CD8-positive, alpha-beta memory T cell (primary cell): ENCODE measurements at regions not wholly inside any gene's neighbourhood (a gene's known extent, or its start where the extent isn't known, plus 50 kb on each side); places are given as distances from the start of the nearest gene placed in this dataset.

ENCODE experiments used
- CTCF ChIA-PET: fragments of 350-600 bp; sonication (Branson Sonifier 250); formaldehyde crosslinking; loops from one replicate; lab custom pipeline; 2021; ENCODE audit warnings: antibody characterized with exemption; lab: Charles Lee
- POLR2A ChIA-PET: fragments of 350-600 bp; sonication (Branson Sonifier 250); formaldehyde crosslinking; loops from one replicate; lab custom pipeline; 2021; ENCODE audit warnings: antibody characterized with exemption; lab: Charles Lee
- DNase-seq, 5 donors: peaks; one replicate each; pipeline versions ENCODE4 v3.0.0 to v3.0.0-alpha.2; 2020 to 2022; ENCODE audit warnings: mixed read lengths in 1 of 5
- H3K27ac ChIP-seq: one replicate; pipeline ENCODE4 v1.7.0; 2013; ENCODE audit warnings: low read depth, mild to moderate bottlenecking, low read length, moderate library complexity
- H3K27me3 ChIP-seq: 2 replicates; pipeline ENCODE4 v1.7.0; 2013; ENCODE audit warnings: low read length, mild to moderate bottlenecking; ENCODE audit not compliant: insufficient read depth, poor library complexity, severe bottlenecking
- H3K36me3 ChIP-seq: 2 replicates; pipeline ENCODE4 v1.7.0; 2013; ENCODE audit warnings: mild to moderate bottlenecking, low read length, moderate library complexity; ENCODE audit not compliant: insufficient read depth
- H3K4me1 ChIP-seq: 2 replicates; pipeline ENCODE4 v1.7.0; 2013; ENCODE audit warnings: mild to moderate bottlenecking, low read length, moderate library complexity; ENCODE audit not compliant: insufficient read depth
- H3K4me3 ChIP-seq: 2 replicates; pipeline ENCODE4 v1.7.0; 2013; ENCODE audit warnings: mild to moderate bottlenecking, low read length
- H3K9me3 ChIP-seq: 2 replicates; pipeline ENCODE4 v1.7.0; 2013; ENCODE audit warnings: mild to moderate bottlenecking, low read length
- H3K27ac Mint-ChIP-seq, 8 donors: one replicate each; pipeline ENCODE4 v1.8.0; 2020 to 2021; ENCODE audit warnings: mixed read lengths in 8 of 8, mild to moderate bottlenecking in 6 of 8, inconsistent platforms in 3 of 8, moderate library complexity in 3 of 8
- H3K27me3 Mint-ChIP-seq, 2 donors: one replicate each; pipeline ENCODE4 v1.8.0; 2020 to 2021; ENCODE audit warnings: mixed read lengths in 2 of 2, mild to moderate bottlenecking in 1 of 2, moderate library complexity in 1 of 2
- H3K36me3 Mint-ChIP-seq, 3 donors: one replicate each; pipeline ENCODE4 v1.8.0; 2020 to 2021; ENCODE audit warnings: mixed read lengths in 3 of 3, inconsistent platforms in 1 of 3, mild to moderate bottlenecking in 1 of 3
- H3K4me1 Mint-ChIP-seq, 3 donors: one replicate each; pipeline ENCODE4 v1.8.0; 2020 to 2021; ENCODE audit warnings: mixed read lengths in 3 of 3, inconsistent platforms in 1 of 3, mild to moderate bottlenecking in 1 of 3
- H3K4me3 Mint-ChIP-seq, 7 donors: one replicate each; pipeline ENCODE4 v1.8.0; 2020 to 2021; ENCODE audit warnings: mixed read lengths in 7 of 7, mild to moderate bottlenecking in 6 of 7, moderate library complexity in 4 of 7, inconsistent platforms in 2 of 7
- H3K9me3 Mint-ChIP-seq, 5 donors: one replicate each; pipeline ENCODE4 v1.8.0; 2020 to 2022; ENCODE audit warnings: mixed read lengths in 5 of 5, mild to moderate bottlenecking in 3 of 5, moderate library complexity in 2 of 5, inconsistent platforms in 1 of 5

GRCh38 chr20:63096681-63097335 is 90.0 kb upstream of the BHLHE23 start:
- CTCF ChIA-PET: no interaction called here
- H3K27ac ChIP-seq: no peak overlapping the region
- DNase-seq: peak in 1 of 5 donors; percentile 35
- POLR2A ChIA-PET: no interaction called here
- no peaks in the 10 kb centered on the region for H3K9me3 ChIP-seq
- H3K4me1 ChIP-seq: no peaks in the 10 kb centered on the region
- H3K27me3 Mint-ChIP-seq: peaks cover 5 to 14% of the 10 kb centered on the region in 2 donors
- no peak overlapping the region for H3K4me3 ChIP-seq
- no peaks in the 10 kb centered on the region for H3K36me3 ChIP-seq
- peaks cover 2 to 3% (median 3%) of the 10 kb centered on the region in 3 donors for H3K4me1 Mint-ChIP-seq
- H3K27ac Mint-ChIP-seq: no peak overlapping the region
- no peak overlapping the region for H3K4me3 Mint-ChIP-seq
- H3K9me3 Mint-ChIP-seq: peaks cover 0 to 3% (median 0%) of the 10 kb centered on the region in 5 donors
- H3K27me3 ChIP-seq: peaks cover 5% of the 10 kb centered on the region
- H3K36me3 Mint-ChIP-seq: peaks cover 0 to 3% (median 0%) of the 10 kb centered on the region in 3 donors

- Mint-ChIP-seq H3K4me3 (peak overlapping the region in 1 of 7 donors; percentile 27), H3K9me3 (no peaks in the 10 kb centered on the region), H3K4me1 (no peaks in the 10 kb centered on the region), H3K36me3 (no peaks in the 10 kb centered on the region), H3K27me3 (peaks cover 3 to 19% of the 10 kb centered on the region in 2 donors), H3K27ac (peak overlapping the region in 1 of 8 donors; percentile 27)
- ChIA-PET POLR2A (no interaction called here), CTCF (no interaction called here)
- Histone ChIP-seq H3K4me3 (no peak overlapping the region), H3K27ac (no peak overlapping the region), H3K9me3 (no peaks in the 10 kb centered on the region), H3K27me3 (peaks cover 10% of the 10 kb centered on the region), H3K36me3 (no peaks in the 10 kb centered on the region), H3K4me1 (no peaks in the 10 kb centered on the region)
- peak in 1 of 5 donors; percentile 15 for DNase-seq
These were observed 89.2 kb upstream of the BHLHE23 start for GRCh38 chr20:63095718-63096654.

GRCh38 chr20:63094767-63095499 is 88.2 kb upstream of the BHLHE23 start:
- peak in 1 of 5 donors; percentile 43 for DNase-seq

GRCh38 chr20:63093966-63094766 is 87.4 kb upstream of the BHLHE23 start:
- DNase-seq: peak in 1 of 5 donors; percentile 27
- no peak overlapping the region for H3K4me3 Mint-ChIP-seq
- Histone ChIP-seq H3K4me1 (no peaks in the 10 kb centered on the region), H3K27me3 (peaks cover 11% of the 10 kb centered on the region), H3K36me3 (no peaks in the 10 kb centered on the region), H3K9me3 (no peaks in the 10 kb centered on the region), H3K27ac (no peak overlapping the region), H3K4me3 (no peak overlapping the region)
- peaks cover 0 to 19% of the 10 kb centered on the region in 2 donors for H3K27me3 Mint-ChIP-seq
- CTCF ChIA-PET: no interaction called here
- H3K4me1 Mint-ChIP-seq: no peaks in the 10 kb centered on the region
- no peaks in the 10 kb centered on the region for H3K36me3 Mint-ChIP-seq
- POLR2A ChIA-PET: no interaction called here
- no peaks in the 10 kb centered on the region for H3K9me3 Mint-ChIP-seq
- no peak overlapping the region for H3K27ac Mint-ChIP-seq

More at GRCh38 chr20:63094767-63095499, 88.2 kb upstream of the BHLHE23 start:
- no peaks in the 10 kb centered on the region for H3K9me3 Mint-ChIP-seq
- H3K36me3 Mint-ChIP-seq: no peaks in the 10 kb centered on the region
- H3K27me3 ChIP-seq: peaks cover 11% of the 10 kb centered on the region
- no peaks in the 10 kb centered on the region for H3K4me1 ChIP-seq
- no peaks in the 10 kb centered on the region for H3K36me3 ChIP-seq
- H3K4me3 Mint-ChIP-seq: peak overlapping the region in 1 of 7 donors; percentile 27
- no peaks in the 10 kb centered on the region for H3K9me3 ChIP-seq
- no peak overlapping the region for H3K27ac ChIP-seq
- H3K27me3 Mint-ChIP-seq: peaks cover 1 to 19% of the 10 kb centered on the region in 2 donors
- peak overlapping the region in 1 of 8 donors; percentile 27 for H3K27ac Mint-ChIP-seq
- POLR2A ChIA-PET: no interaction called here
- CTCF ChIA-PET: no interaction called here
- no peaks in the 10 kb centered on the region for H3K4me1 Mint-ChIP-seq
- H3K4me3 ChIP-seq: no peak overlapping the region

- H3K27ac ChIP-seq: no peak overlapping the region
- H3K9me3 ChIP-seq: no peaks in the 10 kb centered on the region
- Mint-ChIP-seq H3K27ac (no peak overlapping the region), H3K36me3 (no peaks in the 10 kb centered on the region), H3K4me1 (no peaks in the 10 kb centered on the region), H3K27me3 (peaks cover 4 to 20% of the 10 kb centered on the region in 2 donors), H3K4me3 (no peak overlapping the region), H3K9me3 (no peaks in the 10 kb centered on the region)
- H3K4me1 ChIP-seq: no peaks in the 10 kb centered on the region
- H3K27me3 ChIP-seq: peaks cover 11% of the 10 kb centered on the region
- H3K4me3 ChIP-seq: no peak overlapping the region
- DNase-seq: peak in 1 of 5 donors; percentile 20
- ChIA-PET CTCF (no interaction called here), POLR2A (no interaction called here)
- no peaks in the 10 kb centered on the region for H3K36me3 ChIP-seq
These were observed 86.0 kb upstream of the BHLHE23 start for GRCh38 chr20:63092660-63093215.

GRCh38 chr20:63091901-63092659 is 85.3 kb upstream of the BHLHE23 start:
- Mint-ChIP-seq H3K9me3 (no peaks in the 10 kb centered on the region), H3K36me3 (no peaks in the 10 kb centered on the region), H3K4me3 (no peak overlapping the region), H3K27me3 (peaks cover 4 to 23% of the 10 kb centered on the region in 2 donors), H3K27ac (no peak overlapping the region), H3K4me1 (no peaks in the 10 kb centered on the region)
- Histone ChIP-seq H3K9me3 (no peaks in the 10 kb centered on the region), H3K4me1 (no peaks in the 10 kb centered on the region), H3K4me3 (no peak overlapping the region), H3K27me3 (peaks cover 11% of the 10 kb centered on the region), H3K36me3 (no peaks in the 10 kb centered on the region), H3K27ac (no peak overlapping the region)
- peak in 1 of 5 donors; percentile 45 for DNase-seq
- ChIA-PET CTCF (no interaction called here), POLR2A (no interaction called here)
